Keratinocyte (primary cell): ENCODE measurements at regions not wholly inside any gene's neighbourhood (a gene's known extent, or its start where the extent isn't known, plus 50 kb on each side); places are given as distances from the start of the nearest gene placed in this dataset.

Experiments used
- DNase-seq: peaks from one replicate; pipeline ENCODE4 v3.0.0-alpha.2; 2011; ENCODE audit warnings: low read depth, missing footprints, low spot score
- FAIRE-seq: peaks from 2 replicates; lab custom pipeline; 2011; peaks lifted over from hg19 to GRCh38; lab: Jason Lieb, UNC
- H2AFZ ChIP-seq: 2 replicates; pipeline ENCODE4 v1.6.0; 2012; ENCODE audit warnings: low read length, control low read depth, inconsistent platforms; ENCODE audit not compliant: control insufficient read depth
- H3K27ac ChIP-seq: 2 replicates; pipeline ENCODE4 v1.5.1; 2011; ENCODE audit warnings: low read length; ENCODE audit not compliant: control insufficient read depth, insufficient read depth
- H3K27me3 ChIP-seq: 3 replicates; pipeline ENCODE4 v1.6.0; 2011; ENCODE audit warnings: low read length; ENCODE audit not compliant: control insufficient read depth, insufficient read depth; ENCODE audit errors: extremely low read depth
- H3K36me3 ChIP-seq, 2 experiments: 2 replicates in 1 of 2; 3 replicates in 1 of 2; pipeline ENCODE4 v1.5.1; 2011; ENCODE audit warnings: low read length in 2 of 2, mild to moderate bottlenecking in 1 of 2; ENCODE audit not compliant: control insufficient read depth in 2 of 2, insufficient read depth in 2 of 2; ENCODE audit errors: extremely low read depth in 1 of 2
- H3K4me1 ChIP-seq: 3 replicates; pipeline ENCODE4 v1.5.1; 2011; ENCODE audit warnings: low read length; ENCODE audit not compliant: control insufficient read depth, insufficient read depth; ENCODE audit errors: extremely low read depth
- H3K4me2 ChIP-seq: 3 replicates; pipeline ENCODE4 v1.6.0; 2011; ENCODE audit warnings: low read depth, low read length; ENCODE audit not compliant: control insufficient read depth, insufficient read depth; ENCODE audit errors: extremely low read depth
- H3K4me3 ChIP-seq, 3 experiments: fragments of 200-600 bp in 1 of 3; sonication (generic) in 1 of 3; 2 replicates in 2 of 3; 3 replicates in 1 of 3; pipeline ENCODE4 v1.5.1; 2011 to 2016; ENCODE audit warnings: low read length in 3 of 3, mild to moderate bottlenecking in 3 of 3, control low read depth in 2 of 3, inconsistent platforms in 1 of 3, low read depth in 1 of 3, mixed read lengths in 1 of 3, mixed run types in 1 of 3, moderate library complexity in 1 of 3; ENCODE audit not compliant: control insufficient read depth in 2 of 3, insufficient read depth in 2 of 3; ENCODE audit errors: extremely low read depth in 1 of 3
- H3K79me2 ChIP-seq: 2 replicates; pipeline ENCODE4 v1.6.0; 2012; ENCODE audit warnings: low read length; ENCODE audit not compliant: control insufficient read depth, insufficient read depth
- H3K9ac ChIP-seq: 3 replicates; pipeline ENCODE4 v1.6.0; 2011; ENCODE audit warnings: low read length; ENCODE audit not compliant: control insufficient read depth, insufficient read depth; ENCODE audit errors: extremely low read depth
- H3K9me1 ChIP-seq: 3 replicates; pipeline ENCODE4 v1.6.0; 2011; ENCODE audit warnings: low read length; ENCODE audit not compliant: control insufficient read depth, insufficient read depth; ENCODE audit errors: extremely low read depth
- H3K9me3 ChIP-seq: 2 replicates; pipeline ENCODE4 v1.5.1; 2012; ENCODE audit warnings: low read depth, low read length; ENCODE audit not compliant: control insufficient read depth
- H4K20me1 ChIP-seq: 3 replicates; pipeline ENCODE4 v1.6.0; 2011; ENCODE audit warnings: low read length; ENCODE audit not compliant: control insufficient read depth, insufficient read depth; ENCODE audit errors: extremely low read depth
- EZH2 ChIP-seq: IDR thresholded peaks from one replicate; pipeline ENCODE4 v1.6.1; 2012; ENCODE audit warnings: inconsistent platforms, mild to moderate bottlenecking, low read length, moderate library complexity
- dilution Hi-C: fragments of 300-500 bp; cut with MboI; formaldehyde crosslinking; loops from one replicate; pipeline ENCODE4 v1.7.0; 2020; ENCODE audit warnings: low sequenced_read_pairs; ENCODE audit not compliant: extremely low pct_ligation_motif_present
- TF ChIP-seq, protein P1 (sequence below), 3 experiments: IDR thresholded peaks in 1 of 3; conservative IDR thresholded peaks in 1 of 3; optimal IDR thresholded peaks in 1 of 3; 2 replicates in 2 of 3; 3 replicates in 1 of 3; pipeline versions ENCODE3 to v1.5.1; 2011; ENCODE audit warnings: low read length in 3 of 3, mild to moderate bottlenecking in 3 of 3, moderate library complexity in 2 of 3, control low read depth in 1 of 3, inconsistent platforms in 1 of 3; ENCODE audit not compliant: insufficient read depth in 2 of 3; ENCODE audit errors: extremely low read depth in 1 of 3

DNA sequence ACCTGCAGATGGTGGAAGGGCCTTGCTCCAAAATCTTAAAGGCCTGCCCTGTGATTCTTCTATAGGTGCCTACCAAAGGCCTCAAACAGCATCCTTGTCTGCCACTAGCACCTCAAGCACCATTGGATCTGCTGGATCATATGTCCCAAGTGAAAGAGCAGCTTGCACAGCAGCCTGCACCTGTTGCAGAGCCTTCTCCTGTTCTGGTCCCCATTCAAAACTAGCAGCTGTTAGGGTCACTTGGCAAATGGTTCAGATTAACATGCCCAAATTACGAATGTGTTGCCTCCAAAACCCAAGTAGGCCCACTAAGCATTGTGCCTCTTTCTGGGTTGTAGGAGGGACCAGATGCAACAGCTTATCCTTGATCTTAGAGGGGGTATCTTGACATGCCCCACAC is 99.6 kb upstream of the F13A1 start:
- no peak overlapping the region for H3K4me3 ChIP-seq
- H3K9ac ChIP-seq = no peak overlapping the region
- no peak overlapping the region for H3K27ac ChIP-seq
- FAIRE-seq (no peak), DNase-seq (no peak)
- TF ChIP-seq, protein P1, sequence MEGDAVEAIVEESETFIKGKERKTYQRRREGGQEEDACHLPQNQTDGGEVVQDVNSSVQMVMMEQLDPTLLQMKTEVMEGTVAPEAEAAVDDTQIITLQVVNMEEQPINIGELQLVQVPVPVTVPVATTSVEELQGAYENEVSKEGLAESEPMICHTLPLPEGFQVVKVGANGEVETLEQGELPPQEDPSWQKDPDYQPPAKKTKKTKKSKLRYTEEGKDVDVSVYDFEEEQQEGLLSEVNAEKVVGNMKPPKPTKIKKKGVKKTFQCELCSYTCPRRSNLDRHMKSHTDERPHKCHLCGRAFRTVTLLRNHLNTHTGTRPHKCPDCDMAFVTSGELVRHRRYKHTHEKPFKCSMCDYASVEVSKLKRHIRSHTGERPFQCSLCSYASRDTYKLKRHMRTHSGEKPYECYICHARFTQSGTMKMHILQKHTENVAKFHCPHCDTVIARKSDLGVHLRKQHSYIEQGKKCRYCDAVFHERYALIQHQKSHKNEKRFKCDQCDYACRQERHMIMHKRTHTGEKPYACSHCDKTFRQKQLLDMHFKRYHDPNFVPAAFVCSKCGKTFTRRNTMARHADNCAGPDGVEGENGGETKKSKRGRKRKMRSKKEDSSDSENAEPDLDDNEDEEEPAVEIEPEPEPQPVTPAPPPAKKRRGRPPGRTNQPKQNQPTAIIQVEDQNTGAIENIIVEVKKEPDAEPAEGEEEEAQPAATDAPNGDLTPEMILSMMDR (optimal IDR thresholded peaks at IDR 0.05 in 1 of 3, IDR thresholded peaks at IDR 0.05 in 1 of 3, conservative IDR thresholded peaks at IDR 0.05 in 1 of 3; ENCODE audit: extremely low read depth in 1 of 3, insufficient read depth in 2 of 3, low read length in 3 of 3) = no peak
- TF ChIP-seq EZH2 = no peak
- H3K4me2 ChIP-seq = no peak overlapping the region
- no peaks in the 10 kb centered on the region for H3K9me1 ChIP-seq
- no peaks in the 10 kb centered on the region for H3K36me3 ChIP-seq
- H3K4me1 ChIP-seq = no peaks in the 10 kb centered on the region
- no peaks in the 10 kb centered on the region for H4K20me1 ChIP-seq
- H3K79me2 ChIP-seq = no peaks in the 10 kb centered on the region
- dilution Hi-C loops = no loop called here
- H2AFZ ChIP-seq = no peak overlapping the region
- no peaks in the 10 kb centered on the region for H3K9me3 ChIP-seq
- no peaks in the 10 kb centered on the region for H3K27me3 ChIP-seq

DNA sequence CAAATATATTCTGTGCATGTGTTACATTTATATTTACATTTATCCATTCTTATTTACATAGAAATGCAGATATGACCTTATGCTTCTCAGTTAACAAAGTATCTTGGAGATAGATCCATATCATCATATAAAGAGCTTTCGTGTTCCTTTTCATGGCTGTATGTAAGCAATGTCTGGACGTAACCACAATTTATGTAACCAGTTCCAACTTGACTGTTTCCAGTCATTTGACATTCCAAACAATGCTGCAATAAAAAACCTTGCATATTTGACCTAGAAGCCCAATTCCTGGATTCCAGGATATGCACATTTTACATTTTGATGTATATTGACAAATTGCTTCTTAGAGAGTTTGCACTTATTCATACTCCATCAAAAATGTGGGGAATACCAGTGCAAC is 113.7 kb upstream of the F13A1 start:
- Histone ChIP-seq H2AFZ (no peak overlapping the region), H3K79me2 (no peaks in the 10 kb centered on the region), H4K20me1 (no peaks in the 10 kb centered on the region), H3K27ac (no peak overlapping the region), H3K4me1 (peaks cover 20% of the 10 kb centered on the region), H3K36me3 (no peaks in the 10 kb centered on the region), H3K9me1 (peaks cover 2% of the 10 kb centered on the region), H3K9me3 (no peaks in the 10 kb centered on the region), H3K4me3 (no peak overlapping the region), H3K4me2 (no peak overlapping the region), H3K27me3 (no peaks in the 10 kb centered on the region), H3K9ac (no peak overlapping the region)
- FAIRE-seq (peak; percentile 48), DNase-seq (peak; percentile 4)
- no peak for TF ChIP-seq EZH2
- TF ChIP-seq, protein P1 (optimal IDR thresholded peaks at IDR 0.05 in 1 of 3, IDR thresholded peaks at IDR 0.05 in 1 of 3, conservative IDR thresholded peaks at IDR 0.05 in 1 of 3; ENCODE audit: extremely low read depth in 1 of 3, insufficient read depth in 2 of 3, low read length in 3 of 3) = no peak
- dilution Hi-C loops = no loop called here
